Neural progenitor cell (in vitro differentiated cells): ENCODE measurements at regions not wholly inside any gene's neighbourhood (a gene's known extent, or its start where the extent isn't known, plus 50 kb on each side); places are given as distances from the start of the nearest gene placed in this dataset.

Source experiments
- DNase-seq: peaks from one replicate; pipeline ENCODE4 v3.0.0-alpha.2; 2016; ENCODE audit warnings: low spot score
- H2AFZ ChIP-seq: fragments of 200-600 bp; sonication (generic); replicated peaks from 2 replicates; pipeline ENCODE4 v1.6.1; 2016; ENCODE audit warnings: antibody characterized with exemption
- H3F3A ChIP-seq: fragments of 200-600 bp; sonication (generic); 2 replicates; pipeline ENCODE4 v1.6.1; 2016; ENCODE audit warnings: antibody characterized with exemption, low read depth
- H3K27ac ChIP-seq: fragments of 200-600 bp; sonication (generic); 2 replicates; pipeline ENCODE4 v1.5.1; 2016; ENCODE audit warnings: mild to moderate bottlenecking
- H3K27me3 ChIP-seq: fragments of 200-600 bp; sonication (generic); 2 replicates; pipeline ENCODE4 v1.6.1; 2016; ENCODE audit warnings: mild to moderate bottlenecking, moderate library complexity
- H3K36me3 ChIP-seq: fragments of 200-600 bp; sonication (generic); 2 replicates; pipeline ENCODE4 v1.5.1; 2016
- H3K4me1 ChIP-seq: fragments of 200-600 bp; sonication (generic); 2 replicates; pipeline ENCODE4 v1.6.1; 2016; ENCODE audit warnings: mixed run types
- H3K4me2 ChIP-seq: fragments of 200-600 bp; sonication (generic); 2 replicates; pipeline ENCODE4 v1.6.1; 2016
- H3K4me3 ChIP-seq: fragments of 200-600 bp; sonication (generic); 2 replicates; pipeline ENCODE4 v1.5.1; 2016
- H3K79me2 ChIP-seq: fragments of 200-600 bp; sonication (generic); 2 replicates; pipeline ENCODE4 v1.6.1; 2016; ENCODE audit warnings: low read depth
- H3K9ac ChIP-seq: fragments of 200-600 bp; sonication (generic); 2 replicates; pipeline ENCODE4 v1.6.1; 2016
- H3K9me3 ChIP-seq: fragments of 200-600 bp; sonication (generic); 2 replicates; pipeline ENCODE4 v1.5.1; 2016; ENCODE audit warnings: low read depth
- H4K20me1 ChIP-seq: fragments of 200-600 bp; sonication (generic); 2 replicates; pipeline ENCODE4 v1.6.1; 2016; ENCODE audit warnings: low read depth
- H3K27ac Mint-ChIP-seq: 3 replicates; pipeline ENCODE4 v1.8.0; 2021; ENCODE audit warnings: mixed read lengths
- H3K27me3 Mint-ChIP-seq: 2 replicates; pipeline ENCODE4 v1.8.0; 2022; ENCODE audit warnings: low read depth, mild to moderate bottlenecking, inconsistent platforms, moderate library complexity, mixed read lengths; ENCODE audit not compliant: insufficient read depth
- H3K36me3 Mint-ChIP-seq: 3 replicates; pipeline ENCODE4 v1.8.0; 2021; ENCODE audit warnings: mixed read lengths
- H3K4me1 Mint-ChIP-seq: 3 replicates; pipeline ENCODE4 v1.8.0; 2021; ENCODE audit warnings: mixed read lengths
- H3K4me3 Mint-ChIP-seq: 3 replicates; pipeline ENCODE4 v1.8.0; 2021; ENCODE audit warnings: mild to moderate bottlenecking, moderate library complexity, mixed read lengths
- H3K9me3 Mint-ChIP-seq: 3 replicates; pipeline ENCODE4 v1.8.0; 2020; ENCODE audit warnings: mixed read lengths
- CTCF ChIP-seq: fragments of 200-600 bp; sonication (generic); IDR thresholded peaks from 2 replicates; pipeline ENCODE4 v1.5.1; 2017; ENCODE audit warnings: antibody characterized with exemption, mild to moderate bottlenecking
- EZH2 ChIP-seq: fragments of 200-600 bp; sonication (generic); IDR thresholded peaks from 2 replicates; pipeline ENCODE4 v1.6.1; 2017; ENCODE audit warnings: antibody characterized with exemption, mild to moderate bottlenecking, moderate library complexity
- EZH2phosphoT487 ChIP-seq: fragments of 200-600 bp; sonication (generic); IDR thresholded peaks from 2 replicates; pipeline ENCODE4 v1.6.1; 2017; ENCODE audit warnings: antibody characterized with exemption

- Mint-ChIP-seq H3K27me3 (peaks cover 9% of the 10 kb centered on the region), H3K9me3 (peaks cover 9% of the 10 kb centered on the region), H3K4me1 (no peaks in the 10 kb centered on the region), H3K4me3 (no peak overlapping the region), H3K36me3 (no peaks in the 10 kb centered on the region), H3K27ac (no peak overlapping the region)
- no peak for DNase-seq
- Histone ChIP-seq H3K4me2 (no peak overlapping the region), H3K4me1 (no peaks in the 10 kb centered on the region), H2AFZ (no peak overlapping the region), H3K27ac (no peak overlapping the region), H3K79me2 (no peaks in the 10 kb centered on the region), H3K9me3 (no peaks in the 10 kb centered on the region), H3F3A (no peaks in the 10 kb centered on the region), H3K9ac (no peak overlapping the region), H4K20me1 (no peaks in the 10 kb centered on the region), H3K36me3 (no peaks in the 10 kb centered on the region), H3K27me3 (no peaks in the 10 kb centered on the region), H3K4me3 (no peak overlapping the region)
- no peak for TF ChIP-seq EZH2
- TF ChIP-seq CTCF, result no peak
- no peak for TF ChIP-seq EZH2phosphoT487
Observed at GRCh38 chr6:78808356-78808891, 58.9 kb upstream of the IRAK1BP1 start.

DNA sequence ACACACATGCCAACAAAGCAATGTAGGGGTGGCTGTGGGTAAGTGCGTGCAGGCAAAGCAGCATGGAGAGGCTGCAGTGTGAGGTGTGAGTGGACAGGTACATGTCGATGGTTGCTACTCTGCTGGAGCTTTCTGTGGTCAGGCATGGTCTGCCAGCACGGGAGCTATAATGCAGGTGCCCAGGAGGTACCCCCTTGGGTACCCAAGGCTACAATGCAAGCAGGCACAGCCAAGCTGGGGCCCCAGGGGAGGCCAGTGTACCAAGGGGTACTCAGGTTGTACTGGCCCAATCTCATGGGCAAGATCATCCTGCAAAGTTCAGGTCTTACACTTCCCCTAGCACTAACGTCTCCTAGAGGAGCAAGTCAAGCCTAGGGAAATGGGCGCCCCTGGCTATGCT lies 58.4 kb upstream of the IRAK1BP1 start:
- peaks cover 9% of the 10 kb centered on the region for H3K27me3 Mint-ChIP-seq
- no peaks in the 10 kb centered on the region for H3K36me3 ChIP-seq
- no peak overlapping the region for H3K4me2 ChIP-seq
- H3K9me3 Mint-ChIP-seq, result peaks cover 6% of the 10 kb centered on the region
- no peaks in the 10 kb centered on the region for H3K4me1 Mint-ChIP-seq
- no peak overlapping the region for H3K27ac ChIP-seq
- no peak overlapping the region for H3K27ac Mint-ChIP-seq
- no peak overlapping the region for H2AFZ ChIP-seq
- no peaks in the 10 kb centered on the region for H4K20me1 ChIP-seq
- H3K4me3 Mint-ChIP-seq, result no peak overlapping the region
- H3K4me1 ChIP-seq, result no peaks in the 10 kb centered on the region
- no peaks in the 10 kb centered on the region for H3K79me2 ChIP-seq
- no peak for TF ChIP-seq EZH2
- TF ChIP-seq CTCF, result no peak
- no peak for TF ChIP-seq EZH2phosphoT487
- no peak for DNase-seq
- H3K9me3 ChIP-seq, result no peaks in the 10 kb centered on the region
- H3K27me3 ChIP-seq, result no peaks in the 10 kb centered on the region
- no peak overlapping the region for H3K9ac ChIP-seq
- no peak overlapping the region for H3K4me3 ChIP-seq
- no peaks in the 10 kb centered on the region for H3F3A ChIP-seq
- H3K36me3 Mint-ChIP-seq, result no peaks in the 10 kb centered on the region

- Histone ChIP-seq H3K4me2 (no peak overlapping the region), H3K79me2 (no peaks in the 10 kb centered on the region), H3K4me1 (no peaks in the 10 kb centered on the region), H3K9me3 (no peaks in the 10 kb centered on the region), H3K36me3 (no peaks in the 10 kb centered on the region), H3K27ac (no peak overlapping the region), H3K27me3 (no peaks in the 10 kb centered on the region), H4K20me1 (no peaks in the 10 kb centered on the region), H3K9ac (no peak overlapping the region), H3K4me3 (no peak overlapping the region), H3F3A (no peaks in the 10 kb centered on the region), H2AFZ (no peak overlapping the region)
- peaks cover 2% of the 10 kb centered on the region for H3K9me3 Mint-ChIP-seq
- H3K4me1 Mint-ChIP-seq, result no peaks in the 10 kb centered on the region
- no peak overlapping the region for H3K27ac Mint-ChIP-seq
- no peak overlapping the region for H3K4me3 Mint-ChIP-seq
- H3K36me3 Mint-ChIP-seq, result no peaks in the 10 kb centered on the region
- TF ChIP-seq EZH2 (no peak), CTCF (peak; percentile 72)
- peaks cover 9% of the 10 kb centered on the region for H3K27me3 Mint-ChIP-seq
- peak; percentile 70 for DNase-seq
Observed at GRCh38 chr6:78810146-78810545, 57.2 kb upstream of the IRAK1BP1 start.
